Keratinocyte (primary cell): ENCODE measurements at regions not wholly inside any gene's neighbourhood (a gene's known extent, or its start where the extent isn't known, plus 50 kb on each side); places are given as distances from the start of the nearest gene placed in this dataset.

ENCODE experiments used
- DNase-seq: peaks from one replicate; pipeline ENCODE4 v3.0.0-alpha.2; 2011; ENCODE audit warnings: low read depth, missing footprints, low spot score
- FAIRE-seq: peaks from 2 replicates; lab custom pipeline; 2011; peaks lifted over from hg19 to GRCh38; lab: Jason Lieb, UNC
- H2AFZ ChIP-seq: 2 replicates; pipeline ENCODE4 v1.6.0; 2012; ENCODE audit warnings: low read length, control low read depth, inconsistent platforms; ENCODE audit not compliant: control insufficient read depth
- H3K27ac ChIP-seq: 2 replicates; pipeline ENCODE4 v1.5.1; 2011; ENCODE audit warnings: low read length; ENCODE audit not compliant: control insufficient read depth, insufficient read depth
- H3K27me3 ChIP-seq: 3 replicates; pipeline ENCODE4 v1.6.0; 2011; ENCODE audit warnings: low read length; ENCODE audit not compliant: control insufficient read depth, insufficient read depth; ENCODE audit errors: extremely low read depth
- H3K36me3 ChIP-seq, 2 experiments: 2 replicates in 1 of 2; 3 replicates in 1 of 2; pipeline ENCODE4 v1.5.1; 2011; ENCODE audit warnings: low read length in 2 of 2, mild to moderate bottlenecking in 1 of 2; ENCODE audit not compliant: control insufficient read depth in 2 of 2, insufficient read depth in 2 of 2; ENCODE audit errors: extremely low read depth in 1 of 2
- H3K4me1 ChIP-seq: 3 replicates; pipeline ENCODE4 v1.5.1; 2011; ENCODE audit warnings: low read length; ENCODE audit not compliant: control insufficient read depth, insufficient read depth; ENCODE audit errors: extremely low read depth
- H3K4me2 ChIP-seq: 3 replicates; pipeline ENCODE4 v1.6.0; 2011; ENCODE audit warnings: low read depth, low read length; ENCODE audit not compliant: control insufficient read depth, insufficient read depth; ENCODE audit errors: extremely low read depth
- H3K4me3 ChIP-seq, 3 experiments: fragments of 200-600 bp in 1 of 3; sonication (generic) in 1 of 3; 2 replicates in 2 of 3; 3 replicates in 1 of 3; pipeline ENCODE4 v1.5.1; 2011 to 2016; ENCODE audit warnings: low read length in 3 of 3, mild to moderate bottlenecking in 3 of 3, control low read depth in 2 of 3, inconsistent platforms in 1 of 3, low read depth in 1 of 3, mixed read lengths in 1 of 3, mixed run types in 1 of 3, moderate library complexity in 1 of 3; ENCODE audit not compliant: control insufficient read depth in 2 of 3, insufficient read depth in 2 of 3; ENCODE audit errors: extremely low read depth in 1 of 3
- H3K79me2 ChIP-seq: 2 replicates; pipeline ENCODE4 v1.6.0; 2012; ENCODE audit warnings: low read length; ENCODE audit not compliant: control insufficient read depth, insufficient read depth
- H3K9ac ChIP-seq: 3 replicates; pipeline ENCODE4 v1.6.0; 2011; ENCODE audit warnings: low read length; ENCODE audit not compliant: control insufficient read depth, insufficient read depth; ENCODE audit errors: extremely low read depth
- H3K9me1 ChIP-seq: 3 replicates; pipeline ENCODE4 v1.6.0; 2011; ENCODE audit warnings: low read length; ENCODE audit not compliant: control insufficient read depth, insufficient read depth; ENCODE audit errors: extremely low read depth
- H3K9me3 ChIP-seq: 2 replicates; pipeline ENCODE4 v1.5.1; 2012; ENCODE audit warnings: low read depth, low read length; ENCODE audit not compliant: control insufficient read depth
- H4K20me1 ChIP-seq: 3 replicates; pipeline ENCODE4 v1.6.0; 2011; ENCODE audit warnings: low read length; ENCODE audit not compliant: control insufficient read depth, insufficient read depth; ENCODE audit errors: extremely low read depth
- CTCF ChIP-seq, 3 experiments: IDR thresholded peaks in 1 of 3; conservative IDR thresholded peaks in 1 of 3; optimal IDR thresholded peaks in 1 of 3; 2 replicates in 2 of 3; 3 replicates in 1 of 3; pipeline versions ENCODE3 to v1.5.1; 2011; ENCODE audit warnings: low read length in 3 of 3, mild to moderate bottlenecking in 3 of 3, moderate library complexity in 2 of 3, control low read depth in 1 of 3, inconsistent platforms in 1 of 3; ENCODE audit not compliant: insufficient read depth in 2 of 3; ENCODE audit errors: extremely low read depth in 1 of 3
- EZH2 ChIP-seq: IDR thresholded peaks from one replicate; pipeline ENCODE4 v1.6.1; 2012; ENCODE audit warnings: inconsistent platforms, mild to moderate bottlenecking, low read length, moderate library complexity
- dilution Hi-C: fragments of 300-500 bp; cut with MboI; formaldehyde crosslinking; loops from one replicate; pipeline ENCODE4 v1.7.0; 2020; ENCODE audit warnings: low sequenced_read_pairs; ENCODE audit not compliant: extremely low pct_ligation_motif_present

GRCh38 chr14:42854061-42854460, 1247.4 kb downstream of the LRFN5 start:
- FAIRE-seq = no peak
- no peak overlapping the region for H3K4me2 ChIP-seq
- no peak overlapping the region for H3K27ac ChIP-seq
- H3K4me1 ChIP-seq = no peaks in the 10 kb centered on the region
- H3K9ac ChIP-seq = no peak overlapping the region
- no peak overlapping the region for H3K4me3 ChIP-seq
- TF ChIP-seq EZH2 = no peak
- TF ChIP-seq CTCF (optimal IDR thresholded peaks at IDR 0.05 in 1 of 3, IDR thresholded peaks at IDR 0.05 in 1 of 3, conservative IDR thresholded peaks at IDR 0.05 in 1 of 3; ENCODE audit: extremely low read depth in 1 of 3, insufficient read depth in 2 of 3, low read length in 3 of 3) = no peak
- no peak for DNase-seq
- H3K36me3 ChIP-seq = no peaks in the 10 kb centered on the region
- no peaks in the 10 kb centered on the region for H3K27me3 ChIP-seq
- no peaks in the 10 kb centered on the region for H3K79me2 ChIP-seq
- dilution Hi-C loops = no loop called here
- H4K20me1 ChIP-seq = no peaks in the 10 kb centered on the region
- no peaks in the 10 kb centered on the region for H3K9me1 ChIP-seq
- no peaks in the 10 kb centered on the region for H3K9me3 ChIP-seq
- no peak overlapping the region for H2AFZ ChIP-seq

GRCh38 chr14:42848652-42849051, 1242.0 kb downstream of the LRFN5 start:
- Histone ChIP-seq H3K36me3 (no peaks in the 10 kb centered on the region), H3K9me1 (no peaks in the 10 kb centered on the region), H3K9ac (no peak overlapping the region), H3K4me3 (no peak overlapping the region), H3K27ac (no peak overlapping the region), H2AFZ (no peak overlapping the region), H3K9me3 (no peaks in the 10 kb centered on the region), H3K79me2 (no peaks in the 10 kb centered on the region), H4K20me1 (no peaks in the 10 kb centered on the region), H3K4me2 (no peak overlapping the region), H3K4me1 (no peaks in the 10 kb centered on the region), H3K27me3 (no peaks in the 10 kb centered on the region)
- no peak for TF ChIP-seq CTCF (optimal IDR thresholded peaks at IDR 0.05 in 1 of 3, IDR thresholded peaks at IDR 0.05 in 1 of 3, conservative IDR thresholded peaks at IDR 0.05 in 1 of 3; ENCODE audit: extremely low read depth in 1 of 3, insufficient read depth in 2 of 3, low read length in 3 of 3)
- TF ChIP-seq EZH2 = no peak
- DNase-seq (no peak), FAIRE-seq (no peak)
- dilution Hi-C loops = no loop called here
